Amygdala (tissue), 56 donors: ENCODE measurements at regions not wholly inside any gene's neighbourhood (a gene's known extent, or its start where the extent isn't known, plus 50 kb on each side); places are given as distances from the start of the nearest gene placed in this dataset.

ENCODE experiments used
- DNase-seq, 56 donors: peaks; one replicate each; lab custom pipeline; 2025; lab: John Stamatoyannopoulos, UW

- DNase-seq = no peak
These were observed 183.2 kb upstream of the DACH1 start for GRCh38 chr13:72050251-72050650.

GRCh38 chr13:72043366-72043765 is 176.4 kb upstream of the DACH1 start:
- DNase-seq = no peak

- no peak for DNase-seq
These were observed 174.2 kb upstream of the DACH1 start for GRCh38 chr13:72041165-72041564.

- no peak for DNase-seq
These were observed 172.1 kb upstream of the DACH1 start for GRCh38 chr13:72039126-72039525.

DNA sequence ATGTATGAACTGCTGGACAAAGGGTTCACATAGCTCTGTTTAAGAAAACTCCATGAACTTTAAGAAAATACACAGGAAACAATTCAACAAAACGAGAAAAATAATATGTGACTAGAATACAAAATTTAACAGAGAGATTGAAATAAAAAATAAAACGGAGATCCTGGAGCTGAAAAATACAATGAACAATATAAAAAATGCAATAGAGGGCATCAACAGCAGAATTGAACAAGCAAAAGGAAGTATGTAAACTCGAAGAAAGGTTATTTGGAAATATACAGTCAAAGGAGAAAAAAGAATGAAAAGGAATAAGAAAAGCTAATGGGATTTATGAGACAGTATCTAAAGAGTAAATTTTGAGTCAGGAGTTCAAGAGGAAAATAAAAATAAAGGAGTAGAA is 163.0 kb upstream of the DACH1 start:
- no peak for DNase-seq

DNA sequence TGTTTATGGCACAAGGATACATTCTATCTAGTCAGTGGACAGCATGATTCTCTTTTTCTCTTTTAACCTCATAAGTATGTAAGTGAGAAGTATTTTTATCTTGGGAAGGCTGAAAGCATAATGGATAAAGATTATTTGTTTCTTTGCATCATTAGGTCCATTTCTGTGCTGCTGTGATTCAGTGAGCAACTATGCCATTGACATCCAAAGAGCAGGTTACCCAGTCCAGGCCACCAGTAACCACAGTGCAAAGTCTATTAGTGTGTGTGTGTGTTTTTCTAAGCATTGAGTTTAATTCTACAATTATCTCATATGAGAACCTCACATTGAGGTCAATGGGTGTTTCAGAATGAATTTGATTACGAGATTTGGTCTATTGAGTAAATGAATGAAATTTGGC is 158.8 kb upstream of the DACH1 start:
- no peak for DNase-seq

GRCh38 chr13:72023895-72024294 is 156.9 kb upstream of the DACH1 start:
- DNase-seq = no peak

- DNase-seq = no peak
These were observed 138.5 kb upstream of the DACH1 start for GRCh38 chr13:72005455-72005854.

GRCh38 chr13:72004784-72005374 is 137.9 kb upstream of the DACH1 start:
- DNase-seq = no peak

DNA sequence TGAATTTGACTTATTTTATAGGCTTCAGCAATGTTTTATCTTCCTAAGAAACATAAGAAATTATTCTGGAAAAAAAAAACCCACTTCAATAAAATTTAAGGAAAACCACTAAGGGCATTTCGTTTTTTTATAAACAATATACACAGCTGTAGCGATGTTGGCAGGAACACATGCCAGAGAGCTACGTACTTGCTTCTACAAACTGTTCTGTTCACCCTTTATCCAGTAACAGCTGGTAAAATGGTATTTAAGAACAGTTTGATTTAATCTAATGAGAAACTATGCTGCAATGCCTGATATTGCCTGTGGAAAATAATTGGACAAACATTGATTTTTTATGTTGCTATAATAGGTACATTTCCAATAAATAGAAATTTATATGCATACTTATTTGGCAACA is 137.2 kb upstream of the DACH1 start:
- no peak for DNase-seq

- no peak for DNase-seq
These were observed 131.2 kb upstream of the DACH1 start for GRCh38 chr13:71998223-71998622.

DNA sequence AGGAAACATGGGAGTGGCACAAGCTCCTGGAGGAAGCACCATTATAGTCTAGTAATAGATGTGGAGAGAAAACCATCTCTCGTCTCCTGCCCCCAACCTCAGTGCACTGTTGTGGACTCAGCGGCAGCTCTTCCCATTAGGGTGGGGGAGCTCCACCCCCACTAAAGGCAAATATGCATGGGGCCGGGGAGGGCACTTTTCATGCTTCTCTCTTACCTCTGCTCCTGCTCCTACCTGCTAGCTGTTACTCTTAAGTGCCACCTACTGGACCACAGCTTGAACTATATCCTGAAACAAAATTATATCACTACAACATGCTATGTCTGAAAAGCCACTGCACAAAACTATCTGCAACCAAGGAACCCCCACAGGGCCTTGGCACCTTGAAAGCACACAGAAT is 112.6 kb upstream of the DACH1 start:
- DNase-seq = no peak

DNA sequence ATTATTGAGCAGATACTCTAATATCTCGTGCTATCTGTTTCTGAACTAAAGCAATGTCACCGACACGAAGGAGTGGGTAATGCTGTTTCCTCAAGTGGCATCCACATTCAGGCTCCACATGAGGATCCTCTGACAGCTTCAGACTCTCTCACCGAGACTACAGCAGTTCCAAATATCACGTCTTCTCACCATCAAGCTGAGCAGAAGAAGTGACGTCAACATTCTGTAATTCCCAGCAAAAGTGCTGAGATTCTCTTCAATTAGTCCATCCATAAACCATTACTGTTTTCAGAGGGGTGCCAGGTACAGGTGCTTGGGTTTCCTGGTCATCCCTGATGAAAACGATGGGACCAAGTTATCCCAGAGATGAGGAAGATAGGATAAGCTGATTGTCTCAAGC is 110.0 kb upstream of the DACH1 start:
- DNase-seq = no peak

GRCh38 chr13:71967990-71968389 is 101.0 kb upstream of the DACH1 start:
- DNase-seq = no peak

DNA sequence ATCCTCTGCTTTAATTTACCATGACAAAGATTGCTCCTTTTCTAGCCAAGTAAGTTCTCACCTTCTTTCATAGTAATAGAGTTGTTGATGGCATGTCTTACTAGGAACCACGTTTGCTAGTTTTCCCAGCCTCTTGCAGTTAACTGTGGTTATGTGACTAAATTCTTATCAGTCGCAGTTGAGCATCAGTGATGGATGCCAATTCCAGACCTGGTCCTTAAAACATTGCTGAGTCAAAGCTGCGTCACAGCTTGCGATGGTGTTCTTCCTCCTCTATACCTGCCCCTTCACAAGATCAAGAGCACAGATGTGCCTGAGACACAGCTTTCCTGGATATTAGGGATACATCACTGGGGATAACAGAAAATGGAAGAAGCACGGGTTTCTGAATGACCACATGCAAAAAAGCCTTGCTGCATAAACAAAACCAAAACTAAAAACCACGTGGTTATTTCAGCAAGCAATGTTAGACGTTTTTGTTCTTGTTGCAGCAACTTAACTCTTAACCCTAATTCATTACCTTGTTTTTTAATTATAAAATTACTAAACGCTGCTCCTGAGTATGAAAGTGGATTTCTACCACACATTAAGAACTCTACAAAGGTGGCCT is 97.6 kb upstream of the DACH1 start:
- DNase-seq = no peak

GRCh38 chr13:71962735-71963134 is 95.7 kb upstream of the DACH1 start:
- DNase-seq = no peak

GRCh38 chr13:71962126-71962525 is 95.1 kb upstream of the DACH1 start:
- DNase-seq = no peak

GRCh38 chr13:71949441-71949840 is 82.4 kb upstream of the DACH1 start:
- no peak for DNase-seq

- no peak for DNase-seq
These were observed 72.2 kb upstream of the DACH1 start for GRCh38 chr13:71939186-71939585.

DNA sequence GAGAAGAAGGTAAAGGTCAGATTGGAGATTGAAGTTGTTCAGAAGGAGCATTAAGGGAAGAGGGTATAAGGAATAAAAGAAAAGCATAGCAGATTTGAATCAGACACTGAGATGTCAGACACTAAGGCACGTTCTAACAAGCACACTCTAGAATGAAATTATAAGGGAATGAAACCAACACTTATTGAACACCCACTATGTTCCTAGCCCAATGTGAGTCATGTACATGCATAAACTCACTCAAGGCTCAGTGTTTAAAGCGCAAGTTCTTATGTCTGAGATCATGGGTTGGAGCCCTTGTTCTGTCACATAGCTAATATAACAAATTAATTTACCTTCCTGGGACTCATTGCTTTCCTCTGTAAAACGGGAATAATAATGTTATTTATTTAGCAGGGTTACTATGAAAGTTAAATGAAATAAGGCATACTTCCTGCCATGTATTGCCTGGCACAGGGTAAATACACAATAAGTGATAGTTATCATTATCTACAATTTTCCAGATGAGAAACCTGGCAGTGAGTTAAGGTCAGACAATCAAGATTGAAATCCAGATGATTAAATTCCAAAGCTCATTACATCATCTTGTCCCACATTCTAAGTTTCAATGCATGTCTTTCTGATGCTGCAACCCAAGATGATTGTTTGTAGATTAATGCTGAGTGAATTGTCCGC is 68.3 kb upstream of the DACH1 start:
- DNase-seq = no peak

- DNase-seq = no peak
These were observed 57.9 kb upstream of the DACH1 start for GRCh38 chr13:71924931-71925330.

DNA sequence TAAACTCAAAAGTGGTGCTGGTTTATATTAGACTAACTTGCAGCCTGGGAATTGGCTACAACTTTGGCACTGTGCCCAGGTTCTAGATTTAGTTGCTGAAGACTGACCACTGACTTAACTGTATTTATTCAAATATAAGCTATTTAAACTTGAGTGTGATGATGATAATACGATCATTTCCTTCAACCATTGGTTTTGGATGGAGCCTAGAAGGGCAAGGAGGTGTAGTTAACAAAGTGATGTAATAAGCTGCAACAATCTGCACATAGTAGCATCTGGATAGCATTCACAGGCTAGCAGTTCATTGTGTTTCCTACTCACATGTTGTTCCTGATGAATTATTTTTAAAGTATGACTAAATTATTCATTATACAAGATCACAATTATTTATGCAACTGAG is 55.2 kb upstream of the DACH1 start:
- DNase-seq = no peak
